Stimulated activated CD4-positive, alpha-beta T cell treated with anti-CD3 and anti-CD28 coated beads, Interleukin-4, amount 100 ng/mL, for 4 hours (primary cell): ENCODE measurements at regions not wholly inside any gene's neighbourhood (a gene's known extent, or its start where the extent isn't known, plus 50 kb on each side); places are given as distances from the start of the nearest gene placed in this dataset.

ENCODE experiments used
- DNase-seq, 2 experiments: peaks; one replicate each; pipeline ENCODE4 v3.0.0-alpha.2; 2020

DNA sequence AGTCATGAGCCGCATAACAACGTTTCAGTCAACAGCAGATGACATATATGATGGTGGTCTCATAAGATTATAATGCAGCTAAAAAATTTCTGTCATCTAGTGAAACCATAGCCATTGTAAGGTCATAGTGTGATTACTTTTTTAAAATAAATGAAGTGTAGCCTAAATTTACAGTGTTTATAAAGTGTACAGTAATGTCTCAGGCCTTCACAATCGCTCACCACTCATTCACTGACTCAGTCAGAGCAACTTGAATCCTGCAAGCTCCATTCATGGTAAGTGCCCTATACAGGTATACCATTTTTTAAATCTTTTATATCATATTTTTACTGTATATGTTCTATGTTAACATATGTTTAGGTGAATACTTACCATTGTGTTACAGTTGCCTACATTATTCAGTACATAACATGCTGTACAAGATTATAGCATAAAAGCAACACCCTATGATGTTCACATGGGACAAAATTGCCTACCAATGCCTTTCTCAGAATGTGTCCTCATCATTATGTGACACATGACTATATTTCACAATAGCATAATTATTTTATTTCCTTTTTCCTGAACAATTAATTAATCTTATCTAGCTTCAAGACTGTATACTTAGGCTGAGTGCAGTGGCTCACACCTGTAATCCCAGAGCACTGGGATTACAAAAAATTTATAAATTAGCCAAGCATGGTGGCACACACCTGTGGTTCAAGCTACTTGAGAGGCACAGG lies 1115.9 kb upstream of the ZEB2 start:
- DNase-seq = no peak

DNA sequence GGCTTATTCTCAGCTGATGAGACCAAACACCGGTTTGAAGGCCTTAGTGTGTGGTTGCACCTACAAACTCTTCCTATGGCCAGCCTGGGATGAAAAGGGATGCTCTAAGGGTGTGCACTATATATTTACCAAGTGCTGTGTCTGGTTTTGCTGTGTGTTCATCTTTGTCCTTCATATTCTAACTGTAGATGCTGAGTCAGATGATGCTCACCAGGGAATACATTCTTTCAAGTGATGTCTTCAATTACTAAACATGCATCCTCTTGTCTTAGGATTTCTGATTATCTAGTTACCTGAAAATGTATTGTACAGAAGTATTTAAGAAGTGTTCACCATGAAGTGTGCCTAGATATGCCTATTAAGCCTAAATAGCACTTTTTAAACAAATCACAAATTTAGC lies 1111.6 kb upstream of the ZEB2 start:
- no peak for DNase-seq

DNA sequence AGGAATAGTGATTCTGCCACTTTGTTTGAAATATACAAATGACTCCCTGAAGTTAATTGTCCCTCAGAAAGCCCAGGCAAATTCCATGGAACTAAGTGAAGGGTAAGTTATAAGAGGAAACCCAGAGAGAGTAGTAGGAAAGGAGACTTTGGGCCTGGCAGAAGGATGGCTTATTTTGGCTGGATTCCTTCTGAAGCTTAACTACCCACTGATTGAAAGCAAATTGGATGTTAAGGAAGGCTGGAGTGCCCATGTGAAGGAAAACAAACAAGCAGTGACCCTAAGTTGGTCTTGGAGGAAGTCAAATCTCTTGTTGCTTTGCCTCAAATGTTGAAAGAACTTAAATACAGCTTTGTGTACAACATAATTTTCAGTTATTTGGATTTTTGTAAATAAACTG lies 1106.4 kb upstream of the ZEB2 start:
- no peak for DNase-seq

GRCh38 chr2:145625111-145625510 lies 1105.2 kb upstream of the ZEB2 start:
- no peak for DNase-seq

GRCh38 chr2:145623136-145623535 lies 1103.2 kb upstream of the ZEB2 start:
- no peak for DNase-seq

- no peak for DNase-seq
Observed at GRCh38 chr2:145622285-145622684, 1102.4 kb upstream of the ZEB2 start.

- no peak for DNase-seq
Observed at GRCh38 chr2:145617906-145618305, 1098.0 kb upstream of the ZEB2 start.

GRCh38 chr2:145617420-145617819 lies 1097.5 kb upstream of the ZEB2 start:
- no peak for DNase-seq

DNA sequence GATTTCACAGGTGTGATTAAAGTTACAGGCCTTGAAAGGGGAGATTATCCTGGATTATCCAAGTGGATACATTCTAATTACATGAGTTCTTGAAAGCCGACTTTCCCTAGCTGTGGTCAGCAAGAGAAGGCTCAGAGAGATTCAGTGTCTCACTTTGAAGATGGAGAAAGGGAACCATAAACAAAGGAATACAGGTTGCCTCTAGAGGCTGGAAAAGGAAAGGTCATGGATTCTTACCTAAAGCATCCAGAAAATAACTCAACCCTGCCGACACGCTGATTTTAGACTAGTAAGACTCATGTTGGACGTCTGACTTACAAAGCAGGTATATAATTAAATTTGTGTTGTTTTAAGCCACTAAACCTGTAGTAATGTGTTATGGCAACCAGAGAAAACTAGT lies 1095.7 kb upstream of the ZEB2 start:
- no peak for DNase-seq

GRCh38 chr2:145609951-145610350 lies 1090.0 kb upstream of the ZEB2 start:
- no peak for DNase-seq

DNA sequence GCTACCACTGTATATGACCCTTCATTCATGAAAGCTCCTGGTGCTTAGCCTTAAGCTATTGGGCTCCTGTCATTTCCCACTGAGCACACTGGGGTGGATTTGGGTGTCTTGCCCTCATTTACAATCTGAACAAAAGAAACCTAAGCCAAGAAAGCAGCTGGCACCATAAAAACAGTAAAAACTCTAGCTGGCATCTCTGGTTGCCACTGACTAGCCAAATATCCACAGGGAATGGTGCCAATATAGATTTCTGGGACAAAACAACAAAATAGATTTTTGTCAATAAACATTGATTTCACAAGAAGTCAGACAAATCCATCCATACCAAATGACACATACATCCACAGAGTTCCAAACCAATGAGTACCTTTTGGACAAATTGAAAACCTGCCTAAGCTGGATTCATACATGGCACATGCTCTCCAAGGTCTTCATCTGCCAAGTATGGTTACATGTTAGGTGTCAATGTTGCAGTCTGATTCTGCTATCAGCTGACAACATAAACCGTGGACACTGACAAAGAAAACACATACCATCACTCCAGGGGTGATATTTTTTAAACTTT lies 1081.5 kb upstream of the ZEB2 start:
- DNase-seq = no peak

DNA sequence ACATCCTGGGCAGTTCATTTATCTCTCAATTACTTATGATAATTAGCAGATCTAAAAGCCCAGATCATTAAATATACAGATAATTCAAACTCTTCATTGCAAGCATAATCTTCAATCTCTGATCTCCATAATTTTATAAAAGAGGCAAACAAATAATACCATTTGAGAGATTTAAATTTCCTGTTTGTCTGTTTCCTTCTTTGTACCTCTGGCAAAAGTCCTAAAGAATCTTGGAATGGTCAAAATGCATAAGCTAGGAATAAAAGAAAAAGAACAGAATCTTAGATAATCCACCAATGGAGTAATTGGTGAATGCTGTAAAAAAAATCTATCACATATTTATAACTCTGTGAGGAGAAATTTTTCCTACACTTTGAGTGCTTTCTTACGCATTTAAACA lies 1080.9 kb upstream of the ZEB2 start:
- DNase-seq = no peak

DNA sequence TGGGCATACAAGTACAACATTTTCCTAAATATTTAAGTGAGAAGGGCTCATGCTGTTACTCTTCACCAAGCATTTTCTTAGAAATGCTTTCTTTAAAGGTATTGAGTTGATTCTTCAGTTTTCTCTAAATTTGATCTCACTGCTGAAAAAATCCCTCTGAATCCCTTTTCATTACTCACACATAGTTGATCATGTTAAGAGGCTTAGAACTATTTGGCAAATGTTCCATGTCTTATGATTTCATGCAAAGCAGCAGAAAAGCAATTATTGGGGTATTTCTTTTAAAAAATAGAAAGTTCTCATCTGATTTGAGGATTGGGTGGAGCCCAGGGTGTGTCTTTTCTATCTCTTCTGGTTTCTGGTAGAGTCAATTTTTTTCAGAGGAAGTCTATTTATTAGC lies 1079.8 kb upstream of the ZEB2 start:
- DNase-seq = no peak

- DNase-seq = no peak
Observed at GRCh38 chr2:145598434-145598833, 1078.5 kb upstream of the ZEB2 start.

DNA sequence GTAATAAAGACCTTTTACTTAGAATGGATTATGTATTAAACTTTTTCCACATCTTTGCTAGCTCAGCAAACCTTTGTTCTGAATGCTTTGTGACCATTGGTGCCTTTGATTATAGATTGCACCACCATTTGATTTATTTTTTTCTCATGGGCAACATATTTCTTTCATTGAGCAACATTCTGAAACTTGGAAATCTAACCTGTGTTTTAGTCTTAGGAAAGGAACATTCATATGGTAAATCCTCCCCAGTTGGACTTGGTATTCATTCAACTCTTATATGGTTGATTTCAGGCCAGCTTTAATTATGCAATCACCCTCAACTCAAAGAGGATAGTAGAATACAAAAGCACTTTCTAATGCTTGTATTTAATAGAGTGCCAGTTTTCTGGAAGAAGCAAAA lies 1077.9 kb upstream of the ZEB2 start:
- DNase-seq = no peak

DNA sequence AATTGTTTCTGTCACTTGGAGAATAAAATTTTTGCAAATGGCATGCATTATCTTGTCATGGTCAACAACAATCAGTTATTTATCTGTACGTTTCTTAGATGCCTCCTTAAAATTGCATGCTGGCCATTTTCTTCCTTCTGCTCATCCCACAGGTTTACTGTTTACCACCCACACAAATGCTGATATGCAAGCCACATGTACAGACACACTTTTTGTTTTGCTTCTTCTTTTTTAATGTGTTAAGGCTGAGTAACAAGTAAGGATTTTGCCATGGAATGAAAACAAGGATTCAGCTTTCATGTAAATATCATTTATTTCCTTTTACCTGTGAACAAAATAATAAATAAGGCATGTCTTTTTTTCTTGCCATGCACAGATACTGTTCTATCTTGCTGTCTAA lies 1077.1 kb upstream of the ZEB2 start:
- DNase-seq = no peak

GRCh38 chr2:145596416-145596815 lies 1076.5 kb upstream of the ZEB2 start:
- no peak for DNase-seq

- DNase-seq = no peak
Observed at GRCh38 chr2:145595296-145595695, 1075.4 kb upstream of the ZEB2 start.

DNA sequence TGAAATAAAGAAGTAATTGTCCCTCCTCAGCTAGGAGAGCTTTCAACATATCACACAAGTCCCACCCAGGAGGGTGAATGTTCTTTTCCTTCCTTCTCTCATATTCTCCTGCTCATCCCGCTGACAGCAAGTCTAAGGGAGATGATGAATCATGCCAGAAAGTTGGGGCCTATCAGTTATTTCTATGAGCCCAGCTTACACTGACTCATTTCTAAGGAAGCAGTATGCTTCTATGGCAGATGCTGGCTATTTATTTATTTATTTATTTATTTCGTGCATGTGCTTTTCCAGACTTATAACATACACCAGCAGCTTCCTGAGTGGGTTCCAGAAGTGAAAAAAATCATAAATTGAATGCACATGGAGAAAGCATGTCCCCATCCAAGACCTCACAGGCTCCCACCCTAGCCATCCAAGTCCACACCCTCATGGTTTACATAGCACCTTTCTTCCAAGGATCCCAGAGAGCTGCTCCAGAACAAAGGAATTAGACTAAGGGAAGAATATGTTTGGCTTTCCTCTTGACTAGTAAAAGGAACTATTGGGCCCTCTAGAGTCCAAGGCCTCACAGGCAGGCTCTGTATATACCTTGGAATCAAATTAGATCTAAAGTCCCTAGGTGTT lies 1074.2 kb upstream of the ZEB2 start:
- DNase-seq = no peak

DNA sequence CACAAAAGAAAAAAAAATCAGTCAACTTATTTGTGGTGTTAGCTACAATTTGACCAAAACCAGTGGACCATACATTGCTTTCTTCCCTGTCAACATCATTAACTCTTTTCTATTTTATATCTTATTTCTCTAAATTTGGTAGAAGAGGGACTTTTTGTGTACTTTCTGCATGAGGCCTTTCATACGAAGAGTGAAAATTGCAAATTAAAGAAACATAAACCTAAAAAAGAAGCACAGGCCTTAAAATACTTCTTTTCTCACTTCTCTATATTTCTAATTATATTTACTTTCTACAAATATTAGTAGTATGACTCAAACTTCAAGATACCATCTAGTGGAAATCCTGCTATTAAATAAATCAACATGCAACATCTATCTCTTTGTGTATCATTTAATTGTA lies 1073.4 kb upstream of the ZEB2 start:
- DNase-seq = no peak

DNA sequence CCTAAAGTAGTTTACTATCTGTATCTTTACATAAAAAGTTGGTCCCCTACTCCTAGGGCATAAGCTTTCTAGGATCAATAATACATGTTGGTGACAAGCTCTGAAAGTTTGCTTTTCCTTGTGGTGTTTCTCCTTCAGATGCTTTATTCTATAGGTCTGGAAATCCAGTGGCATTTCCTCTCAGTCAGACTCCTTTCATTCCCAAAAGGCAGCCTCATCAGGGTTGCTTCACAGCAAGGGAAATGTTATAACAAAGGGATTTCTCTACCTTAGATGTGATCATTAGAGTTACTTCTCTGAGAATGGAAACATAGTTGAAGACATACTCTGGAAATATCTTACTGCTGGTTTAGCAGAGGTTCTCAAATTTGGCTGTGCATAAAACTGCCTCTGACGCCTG lies 1072.4 kb upstream of the ZEB2 start:
- DNase-seq = no peak

- DNase-seq = no peak
Observed at GRCh38 chr2:145591109-145591809, 1071.3 kb upstream of the ZEB2 start.

GRCh38 chr2:145587922-145588321 lies 1068.0 kb upstream of the ZEB2 start:
- no peak for DNase-seq

DNA sequence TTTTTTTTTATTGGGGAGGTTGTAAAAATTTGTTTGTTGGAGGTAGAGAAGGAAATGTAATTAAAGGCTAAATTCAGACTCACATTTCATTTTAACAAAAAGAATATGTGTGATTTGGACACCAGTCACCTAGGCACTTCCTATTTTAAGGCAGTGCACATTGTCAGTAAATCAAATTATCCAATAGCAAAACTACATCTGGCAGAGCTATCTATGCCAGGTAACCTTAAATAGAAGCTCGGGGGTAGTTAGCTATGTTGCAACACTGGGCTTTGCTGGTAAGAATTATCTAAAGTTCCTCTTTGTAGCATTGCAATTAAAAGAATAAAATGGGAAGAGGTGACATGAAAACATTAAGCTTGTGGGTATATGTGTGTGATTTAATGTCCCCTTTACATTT lies 1064.4 kb upstream of the ZEB2 start:
- DNase-seq = no peak
